HCT116 (cell line): ENCODE measurements at regions not wholly inside any gene's neighbourhood (a gene's known extent, or its start where the extent isn't known, plus 50 kb on each side); places are given as distances from the start of the nearest gene placed in this dataset.

Experiments used
- ATAC-seq: fragments of 200-7000 bp; cut with Tn5 transposase; 2 replicates; pipeline ENCODE4 v1.9.1; 2020; ENCODE audit warnings: mild to moderate bottlenecking, moderate library complexity
- BruUV-seq: library from RNA; stranded (reverse); fragments of 400-500 nt; replicated peaks from 2 replicates; lab custom pipeline; 2021; lab: Mats Ljungman, UMichigan
- CTCF ChIA-PET: fragments of 300-600 bp; sonication (Branson Sonifier 250); formaldehyde crosslinking; loops from one replicate; lab custom pipeline; 2021; ENCODE audit warnings: antibody characterized with exemption; lab: Charles Lee
- POLR2A ChIA-PET: fragments of 300-600, 350-600 bp; sonication (Branson Sonifier 250); formaldehyde crosslinking; loops from one replicate; lab custom pipeline; 2021; ENCODE audit warnings: antibody characterized with exemption; lab: Charles Lee
- RAD21 ChIA-PET, 2 experiments: fragments of 300-600 bp; sonication (Branson Sonifier 250); formaldehyde crosslinking; loops; one replicate each; lab custom pipeline; 2023; ENCODE audit warnings: low total read pairs in 2 of 2; ENCODE audit not compliant: uncharacterized antibody in 2 of 2, unreplicated experiment in 2 of 2, low non-redundant PET in 1 of 2; lab: Charles Lee
- DNase-seq: peaks from one replicate; pipeline ENCODE4 v3.0.0-alpha.2; 2010; ENCODE audit warnings: low read depth, low spot score
- H2AFZ ChIP-seq: fragments of 200-600 bp; shearing (Covaris generic), sonication (generic); 2 replicates; pipeline ENCODE4 v1.6.1; 2017; ENCODE audit warnings: low read depth, mixed run types, mixed read lengths, antibody characterized with exemption, low read length; ENCODE audit not compliant: poor library complexity, severe bottlenecking
- H3K27ac ChIP-seq: 2 replicates; pipeline ENCODE4 v1.5.1; 2012; ENCODE audit warnings: low read depth, low read length
- H3K27me3 ChIP-seq: fragments of 200-600 bp; sonication (generic); 2 replicates; pipeline ENCODE4 v1.6.1; 2016; ENCODE audit warnings: mixed run types, low read length, mixed read lengths; ENCODE audit not compliant: insufficient read depth
- H3K36me3 ChIP-seq, 2 experiments: fragments of 200-500 bp in 1 of 2; fragments of 200-600 bp in 1 of 2; sonication (Bioruptor generic) in 1 of 2; sonication (generic) in 1 of 2; 2 replicates each; pipeline versions ENCODE4 v1.5.1 to v1.6.1; 2014 to 2016; ENCODE audit warnings: low read length in 2 of 2, inconsistent platforms in 1 of 2, mixed read lengths in 1 of 2, mixed run types in 1 of 2; ENCODE audit not compliant: insufficient read depth in 2 of 2, control insufficient read depth in 1 of 2
- H3K4me1 ChIP-seq, 2 experiments: fragments of 200-600 bp in 1 of 2; sonication (generic) in 1 of 2; 2 replicates each; pipeline versions ENCODE4 v1.5.1 to v1.6.1; 2012 to 2017; ENCODE audit warnings: low read length in 2 of 2, inconsistent platforms in 1 of 2, mild to moderate bottlenecking in 1 of 2, mixed read lengths in 1 of 2, mixed run types in 1 of 2, moderate library complexity in 1 of 2; ENCODE audit not compliant: insufficient read depth in 2 of 2, control insufficient read depth in 1 of 2
- H3K4me2 ChIP-seq: fragments of 200-600 bp; sonication (generic); 2 replicates; pipeline ENCODE4 v1.6.1; 2017; ENCODE audit warnings: mixed run types, low read length, mixed read lengths
- H3K4me3 ChIP-seq, 2 experiments: fragments of 200-600 bp in 1 of 2; sonication (generic) in 1 of 2; replicated peaks in 1 of 2; 2 replicates each; pipeline ENCODE4 v1.5.1; 2011 to 2016; ENCODE audit warnings: low read length in 2 of 2, control low read depth in 1 of 2, low read depth in 1 of 2, mild to moderate bottlenecking in 1 of 2, mixed read lengths in 1 of 2, mixed run types in 1 of 2
- H3K79me2 ChIP-seq: fragments of 200-600 bp; sonication (generic); 2 replicates; pipeline ENCODE4 v1.6.1; 2017; ENCODE audit warnings: mild to moderate bottlenecking, mixed run types, low read length, moderate library complexity, mixed read lengths; ENCODE audit not compliant: insufficient read depth
- H3K9ac ChIP-seq: fragments of 200-600 bp; sonication (generic); 2 replicates; pipeline ENCODE4 v1.6.1; 2016; ENCODE audit warnings: low read length, mixed read lengths
- H3K9me2 ChIP-seq: fragments of 200-600 bp; sonication (generic), shearing (Covaris generic); 2 replicates; pipeline ENCODE4 v1.6.1; 2017; ENCODE audit warnings: mixed run types, mild to moderate bottlenecking, moderate library complexity; ENCODE audit not compliant: insufficient read depth
- H3K9me3 ChIP-seq, 2 experiments: fragments of 200-500 bp in 1 of 2; fragments of 200-600 bp in 1 of 2; sonication (Bioruptor generic) in 1 of 2; sonication (generic) in 1 of 2; 2 replicates each; pipeline ENCODE4 v1.6.1; 2014 to 2017; ENCODE audit warnings: low read length in 2 of 2, mixed read lengths in 2 of 2, inconsistent platforms in 1 of 2, low read depth in 1 of 2, mild to moderate bottlenecking in 1 of 2, mixed run types in 1 of 2, moderate library complexity in 1 of 2; ENCODE audit not compliant: control insufficient read depth in 1 of 2, insufficient read depth in 1 of 2
- H4K20me1 ChIP-seq: fragments of 200-600 bp; sonication (generic), shearing (Covaris generic); 2 replicates; pipeline ENCODE4 v1.6.1; 2017; ENCODE audit warnings: mixed run types, mild to moderate bottlenecking, moderate library complexity; ENCODE audit not compliant: insufficient read depth
- ATF3 ChIP-seq: IDR thresholded peaks from 2 replicates; pipeline ENCODE4 v1.6.1; 2012
- CEBPB ChIP-seq: IDR thresholded peaks from 2 replicates; pipeline ENCODE4 v1.6.1; 2012; ENCODE audit warnings: low read depth
- EGR1 ChIP-seq: IDR thresholded peaks from 2 replicates; pipeline ENCODE4 v1.6.1; 2012; ENCODE audit warnings: low read depth
- ELF1 ChIP-seq: IDR thresholded peaks from 2 replicates; pipeline ENCODE4 v1.6.1; 2012; ENCODE audit warnings: low read depth, borderline replicate concordance
- EZH2 ChIP-seq: fragments of 200-600 bp; sonication (generic); IDR thresholded peaks from 2 replicates; pipeline ENCODE4 v1.6.1; 2017; ENCODE audit warnings: antibody characterized with exemption, mixed run types
- EZH2phosphoT487 ChIP-seq: fragments of 200-600 bp; IDR thresholded peaks from 2 replicates; pipeline ENCODE4 v1.6.1; 2018; ENCODE audit warnings: antibody characterized with exemption, borderline replicate concordance
- FOSL1 ChIP-seq: IDR thresholded peaks from 2 replicates; pipeline ENCODE4 v1.6.1; 2012; ENCODE audit warnings: low read depth
- JUND ChIP-seq: IDR thresholded peaks from 2 replicates; pipeline ENCODE4 v1.6.1; 2012
- POLR2A ChIP-seq: IDR thresholded peaks from 2 replicates; pipeline ENCODE4 v1.7.0; 2011; ENCODE audit warnings: borderline replicate concordance; ENCODE audit not compliant: insufficient read depth, insufficient read length; ENCODE audit errors: extremely low read depth
- POLR2AphosphoS5 ChIP-seq: IDR thresholded peaks from 2 replicates; pipeline ENCODE4 v1.6.1; 2011; ENCODE audit warnings: mild to moderate bottlenecking, low read depth, low read length, moderate library complexity
- RAD21 ChIP-seq: IDR thresholded peaks from 2 replicates; pipeline ENCODE4 v1.6.1; 2012; ENCODE audit warnings: low read depth, mild to moderate bottlenecking
- SIN3A ChIP-seq: IDR thresholded peaks from 2 replicates; pipeline ENCODE4 v1.6.1; 2012; ENCODE audit warnings: low read depth
- SP1 ChIP-seq: IDR thresholded peaks from 2 replicates; pipeline ENCODE4 v1.6.1; 2012; ENCODE audit warnings: low read depth
- SRF ChIP-seq: IDR thresholded peaks from 2 replicates; pipeline ENCODE4 v1.6.1; 2012; ENCODE audit warnings: low read depth
- TCF7L2 ChIP-seq: IDR thresholded peaks from 2 replicates; pipeline ENCODE4 v1.7.0; 2011; ENCODE audit warnings: borderline replicate concordance, inconsistent platforms; ENCODE audit not compliant: insufficient read depth, insufficient read length; ENCODE audit errors: extremely low read depth
- ZFX ChIP-seq: fragments of 450-650 bp; IDR thresholded peaks from 2 replicates; pipeline ENCODE4 v1.6.1; 2017
- ZNF274 ChIP-seq: fragments of 200-500 bp; sonication (Bioruptor generic); IDR thresholded peaks from 2 replicates; pipeline ENCODE4 v1.6.1; 2014; ENCODE audit warnings: mild to moderate bottlenecking, low read depth, low read length, inconsistent platforms
- intact Hi-C: fragments of 100-400 bp; cut with micrococcal nuclease; formaldehyde crosslinking; loops from 2 replicates; pipeline ENCODE4 v1.10.0; 2022
- TF ChIP-seq, protein P1 (sequence below): IDR thresholded peaks from 2 replicates; pipeline ENCODE4 v1.6.1; 2011; ENCODE audit warnings: mild to moderate bottlenecking, low read length, moderate library complexity; ENCODE audit not compliant: insufficient replicate concordance; ENCODE audit errors: extremely low read depth

- TF ChIP-seq RAD21 (no peak), ZFX (no peak), EZH2phosphoT487 (no peak), EGR1 (no peak), EZH2 (no peak), ZNF274 (no peak), JUND (no peak), FOSL1 (no peak), POLR2A (no peak), CEBPB (no peak), SP1 (no peak), SRF (no peak), POLR2AphosphoS5 (no peak), TCF7L2 (no peak), ATF3 (no peak), SIN3A (no peak), ELF1 (no peak)
- TF ChIP-seq, protein P1, sequence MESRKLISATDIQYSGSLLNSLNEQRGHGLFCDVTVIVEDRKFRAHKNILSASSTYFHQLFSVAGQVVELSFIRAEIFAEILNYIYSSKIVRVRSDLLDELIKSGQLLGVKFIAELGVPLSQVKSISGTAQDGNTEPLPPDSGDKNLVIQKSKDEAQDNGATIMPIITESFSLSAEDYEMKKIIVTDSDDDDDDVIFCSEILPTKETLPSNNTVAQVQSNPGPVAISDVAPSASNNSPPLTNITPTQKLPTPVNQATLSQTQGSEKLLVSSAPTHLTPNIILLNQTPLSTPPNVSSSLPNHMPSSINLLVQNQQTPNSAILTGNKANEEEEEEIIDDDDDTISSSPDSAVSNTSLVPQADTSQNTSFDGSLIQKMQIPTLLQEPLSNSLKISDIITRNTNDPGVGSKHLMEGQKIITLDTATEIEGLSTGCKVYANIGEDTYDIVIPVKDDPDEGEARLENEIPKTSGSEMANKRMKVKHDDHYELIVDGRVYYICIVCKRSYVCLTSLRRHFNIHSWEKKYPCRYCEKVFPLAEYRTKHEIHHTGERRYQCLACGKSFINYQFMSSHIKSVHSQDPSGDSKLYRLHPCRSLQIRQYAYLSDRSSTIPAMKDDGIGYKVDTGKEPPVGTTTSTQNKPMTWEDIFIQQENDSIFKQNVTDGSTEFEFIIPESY = no peak
- Histone ChIP-seq H3K27me3 (no peaks in the 10 kb centered on the region), H3K4me2 (no peak overlapping the region), H3K9me2 (no peaks in the 10 kb centered on the region), H3K79me2 (no peaks in the 10 kb centered on the region), H3K36me3 (no peaks in the 10 kb centered on the region), H3K4me3 (no peak overlapping the region), H4K20me1 (no peaks in the 10 kb centered on the region), H3K27ac (no peak overlapping the region), H3K4me1 (no peaks in the 10 kb centered on the region), H2AFZ (no peak overlapping the region), H3K9me3 (peaks cover 0 to 4% of the 10 kb centered on the region in 2 experiments; a peak in 1 of 4 replicates), H3K9ac (no peak overlapping the region)
- POLR2A ChIA-PET = no interaction called here
- DNase-seq (no peak), ATAC-seq (no peak)
- BruUV-seq = no TSS peak
- CTCF ChIA-PET = no interaction called here
- RAD21 ChIA-PET = no interaction called here
- intact Hi-C loops = no loop called here
Observed at GRCh38 chr14:98633380-98633779, 638.6 kb downstream of the BCL11B start.
